ENCODE measurements at regions not wholly inside any gene's neighbourhood (a gene's known extent, or its start where the extent isn't known, plus 50 kb on each side); places are given as distances from the start of the nearest gene placed in this dataset.

DNA sequence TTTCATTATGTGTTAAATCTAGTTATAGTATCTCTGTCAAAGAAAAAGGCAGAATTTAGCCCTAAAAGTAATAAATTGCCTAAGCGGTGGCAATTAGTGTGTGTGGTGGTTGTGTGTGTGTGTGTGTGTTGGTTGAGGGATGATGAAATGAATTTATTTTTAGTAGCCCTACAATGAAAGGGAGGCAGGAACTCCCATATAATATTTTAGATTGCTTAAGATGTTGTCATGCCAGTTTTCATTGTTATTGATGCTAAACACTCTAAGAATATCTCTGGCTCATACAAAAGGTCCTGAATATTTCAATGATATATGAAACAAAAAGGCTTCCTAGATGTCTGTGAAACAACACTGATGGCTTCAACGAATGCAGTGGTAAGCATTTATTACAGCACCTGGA is 140.6 kb upstream of the TBC1D5 start (continued):
- TF ChIP-seq, protein P1, sequence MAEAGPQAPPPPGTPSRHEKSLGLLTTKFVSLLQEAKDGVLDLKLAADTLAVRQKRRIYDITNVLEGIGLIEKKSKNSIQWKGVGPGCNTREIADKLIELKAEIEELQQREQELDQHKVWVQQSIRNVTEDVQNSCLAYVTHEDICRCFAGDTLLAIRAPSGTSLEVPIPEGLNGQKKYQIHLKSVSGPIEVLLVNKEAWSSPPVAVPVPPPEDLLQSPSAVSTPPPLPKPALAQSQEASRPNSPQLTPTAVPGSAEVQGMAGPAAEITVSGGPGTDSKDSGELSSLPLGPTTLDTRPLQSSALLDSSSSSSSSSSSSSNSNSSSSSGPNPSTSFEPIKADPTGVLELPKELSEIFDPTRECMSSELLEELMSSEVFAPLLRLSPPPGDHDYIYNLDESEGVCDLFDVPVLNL (CRISPR knock-in tag; IDR thresholded peaks at IDR 0.05; ENCODE audit: borderline replicate concordance, low read depth), result no peak

DNA sequence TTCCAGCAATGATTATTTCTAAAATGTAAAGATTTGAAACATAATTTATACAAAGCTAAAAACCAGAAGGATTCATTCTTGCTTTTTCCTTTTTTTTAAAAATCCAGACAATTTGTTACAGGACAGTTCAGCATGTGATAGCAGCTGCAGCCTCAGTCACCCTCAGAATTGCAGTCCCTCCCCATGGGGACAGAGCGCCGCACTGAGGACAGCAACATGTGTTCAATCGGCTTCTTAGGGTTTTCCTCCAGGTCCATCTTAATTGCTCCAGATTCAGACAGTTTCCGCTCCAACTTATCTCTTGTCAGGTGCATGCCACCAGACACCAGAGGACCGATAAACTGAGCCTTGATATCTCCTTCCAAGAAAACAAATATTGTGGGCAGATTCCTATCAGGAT is 134.9 kb upstream of the TBC1D5 start:
- no peak for ATAC-seq
- CTCF ChIA-PET, result interaction anchor here (1.1 kb wide), 1 partner anchor 36 kb away, joined by 3 read pairs; no protein-coding TSS in a partner anchor
- H3K36me3 Mint-ChIP-seq, result no peaks in the 10 kb centered on the region
- no peak overlapping the region for H3K27ac Mint-ChIP-seq
- peaks cover 10% of the 10 kb centered on the region; the same call in 1 of the 2 replicates for H3K4me1 Mint-ChIP-seq
- TF ChIP-seq ZNF317 (CRISPR knock-in tag; IDR thresholded peaks at IDR 0.05; ENCODE audit: borderline replicate concordance, low read depth) (no peak), TCF7 (CRISPR knock-in tag; IDR thresholded peaks at IDR 0.05; ENCODE audit: low read depth) (no peak), SOX15 (CRISPR knock-in tag; IDR thresholded peaks at IDR 0.05) (no peak), ZNF396 (CRISPR knock-in tag; IDR thresholded peaks at IDR 0.05; ENCODE audit: borderline replicate concordance) (no peak), ZNF671 (CRISPR knock-in tag; IDR thresholded peaks at IDR 0.05) (no peak), CREM (CRISPR knock-in tag; IDR thresholded peaks at IDR 0.05) (no peak), RELA (CRISPR knock-in tag; IDR thresholded peaks at IDR 0.05; ENCODE audit: borderline replicate concordance) (no peak), JUN (CRISPR knock-in tag; IDR thresholded peaks at IDR 0.05) (no peak), HMGA2 (CRISPR knock-in tag; IDR thresholded peaks at IDR 0.05) (no peak), TP53 (CRISPR knock-in tag; IDR thresholded peaks at IDR 0.05) (no peak), PRRX2 (CRISPR knock-in tag; IDR thresholded peaks at IDR 0.05) (no peak), NR2C2 (CRISPR knock-in tag; IDR thresholded peaks at IDR 0.05) (no peak), KAT7 (CRISPR knock-in tag; IDR thresholded peaks at IDR 0.05; ENCODE audit: borderline replicate concordance) (no peak), ZNF416 (CRISPR knock-in tag; IDR thresholded peaks at IDR 0.05) (no peak)
- TF ChIP-seq, protein P2, sequence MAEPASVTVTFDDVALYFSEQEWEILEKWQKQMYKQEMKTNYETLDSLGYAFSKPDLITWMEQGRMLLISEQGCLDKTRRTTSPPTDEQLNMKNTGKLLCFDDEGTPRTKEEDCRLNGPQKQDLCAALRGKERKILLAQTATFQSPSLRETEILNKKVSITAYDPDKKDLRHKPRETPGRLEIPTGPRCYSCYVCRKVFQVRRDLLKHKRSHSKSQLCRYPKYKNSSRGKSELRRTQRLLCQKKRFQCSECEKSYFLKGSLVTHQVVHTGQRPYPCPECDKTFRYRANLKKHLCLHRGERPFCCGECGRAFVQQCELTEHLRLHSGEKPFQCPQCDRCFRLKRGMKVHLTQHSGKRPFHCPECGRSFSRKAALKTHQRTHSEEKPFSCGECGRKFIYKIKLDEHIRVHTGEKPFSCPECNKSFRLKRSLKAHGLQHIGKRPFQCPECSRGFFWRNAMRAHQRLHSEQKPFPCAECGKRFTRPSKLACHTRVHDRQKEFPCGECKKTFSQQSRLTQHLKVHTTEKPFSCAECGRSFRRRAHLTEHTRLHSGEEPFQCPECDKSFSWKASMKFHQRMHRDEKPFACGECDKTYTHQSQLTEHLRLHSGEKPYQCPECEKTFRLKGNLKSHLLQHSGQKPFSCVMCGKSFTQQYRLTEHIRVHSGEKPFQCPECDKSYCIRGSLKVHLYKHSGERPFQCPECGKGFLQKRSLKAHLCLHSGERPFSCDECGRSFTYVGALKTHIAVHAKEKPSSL (CRISPR knock-in tag; conservative IDR thresholded peaks at IDR 0.05), result no peak
- TF ChIP-seq, protein P3, sequence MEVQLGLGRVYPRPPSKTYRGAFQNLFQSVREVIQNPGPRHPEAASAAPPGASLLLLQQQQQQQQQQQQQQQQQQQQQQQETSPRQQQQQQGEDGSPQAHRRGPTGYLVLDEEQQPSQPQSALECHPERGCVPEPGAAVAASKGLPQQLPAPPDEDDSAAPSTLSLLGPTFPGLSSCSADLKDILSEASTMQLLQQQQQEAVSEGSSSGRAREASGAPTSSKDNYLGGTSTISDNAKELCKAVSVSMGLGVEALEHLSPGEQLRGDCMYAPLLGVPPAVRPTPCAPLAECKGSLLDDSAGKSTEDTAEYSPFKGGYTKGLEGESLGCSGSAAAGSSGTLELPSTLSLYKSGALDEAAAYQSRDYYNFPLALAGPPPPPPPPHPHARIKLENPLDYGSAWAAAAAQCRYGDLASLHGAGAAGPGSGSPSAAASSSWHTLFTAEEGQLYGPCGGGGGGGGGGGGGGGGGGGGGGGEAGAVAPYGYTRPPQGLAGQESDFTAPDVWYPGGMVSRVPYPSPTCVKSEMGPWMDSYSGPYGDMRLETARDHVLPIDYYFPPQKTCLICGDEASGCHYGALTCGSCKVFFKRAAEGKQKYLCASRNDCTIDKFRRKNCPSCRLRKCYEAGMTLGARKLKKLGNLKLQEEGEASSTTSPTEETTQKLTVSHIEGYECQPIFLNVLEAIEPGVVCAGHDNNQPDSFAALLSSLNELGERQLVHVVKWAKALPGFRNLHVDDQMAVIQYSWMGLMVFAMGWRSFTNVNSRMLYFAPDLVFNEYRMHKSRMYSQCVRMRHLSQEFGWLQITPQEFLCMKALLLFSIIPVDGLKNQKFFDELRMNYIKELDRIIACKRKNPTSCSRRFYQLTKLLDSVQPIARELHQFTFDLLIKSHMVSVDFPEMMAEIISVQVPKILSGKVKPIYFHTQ (CRISPR knock-in tag; IDR thresholded peaks at IDR 0.05), result no peak
- TF ChIP-seq, protein P4, sequence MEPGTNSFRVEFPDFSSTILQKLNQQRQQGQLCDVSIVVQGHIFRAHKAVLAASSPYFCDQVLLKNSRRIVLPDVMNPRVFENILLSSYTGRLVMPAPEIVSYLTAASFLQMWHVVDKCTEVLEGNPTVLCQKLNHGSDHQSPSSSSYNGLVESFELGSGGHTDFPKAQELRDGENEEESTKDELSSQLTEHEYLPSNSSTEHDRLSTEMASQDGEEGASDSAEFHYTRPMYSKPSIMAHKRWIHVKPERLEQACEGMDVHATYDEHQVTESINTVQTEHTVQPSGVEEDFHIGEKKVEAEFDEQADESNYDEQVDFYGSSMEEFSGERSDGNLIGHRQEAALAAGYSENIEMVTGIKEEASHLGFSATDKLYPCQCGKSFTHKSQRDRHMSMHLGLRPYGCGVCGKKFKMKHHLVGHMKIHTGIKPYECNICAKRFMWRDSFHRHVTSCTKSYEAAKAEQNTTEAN (CRISPR knock-in tag; IDR thresholded peaks at IDR 0.05), result no peak
- TF ChIP-seq, protein P5, sequence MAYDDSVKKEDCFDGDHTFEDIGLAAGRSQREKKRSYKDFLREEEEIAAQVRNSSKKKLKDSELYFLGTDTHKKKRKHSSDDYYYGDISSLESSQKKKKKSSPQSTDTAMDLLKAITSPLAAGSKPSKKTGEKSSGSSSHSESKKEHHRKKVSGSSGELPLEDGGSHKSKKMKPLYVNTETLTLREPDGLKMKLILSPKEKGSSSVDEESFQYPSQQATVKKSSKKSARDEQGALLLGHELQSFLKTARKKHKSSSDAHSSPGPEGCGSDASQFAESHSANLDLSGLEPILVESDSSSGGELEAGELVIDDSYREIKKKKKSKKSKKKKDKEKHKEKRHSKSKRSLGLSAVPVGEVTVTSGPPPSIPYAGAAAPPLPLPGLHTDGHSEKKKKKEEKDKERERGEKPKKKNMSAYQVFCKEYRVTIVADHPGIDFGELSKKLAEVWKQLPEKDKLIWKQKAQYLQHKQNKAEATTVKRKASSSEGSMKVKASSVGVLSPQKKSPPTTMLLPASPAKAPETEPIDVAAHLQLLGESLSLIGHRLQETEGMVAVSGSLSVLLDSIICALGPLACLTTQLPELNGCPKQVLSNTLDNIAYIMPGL (CRISPR knock-in tag; IDR thresholded peaks at IDR 0.05), result no peak
- TF ChIP-seq, protein P6, sequence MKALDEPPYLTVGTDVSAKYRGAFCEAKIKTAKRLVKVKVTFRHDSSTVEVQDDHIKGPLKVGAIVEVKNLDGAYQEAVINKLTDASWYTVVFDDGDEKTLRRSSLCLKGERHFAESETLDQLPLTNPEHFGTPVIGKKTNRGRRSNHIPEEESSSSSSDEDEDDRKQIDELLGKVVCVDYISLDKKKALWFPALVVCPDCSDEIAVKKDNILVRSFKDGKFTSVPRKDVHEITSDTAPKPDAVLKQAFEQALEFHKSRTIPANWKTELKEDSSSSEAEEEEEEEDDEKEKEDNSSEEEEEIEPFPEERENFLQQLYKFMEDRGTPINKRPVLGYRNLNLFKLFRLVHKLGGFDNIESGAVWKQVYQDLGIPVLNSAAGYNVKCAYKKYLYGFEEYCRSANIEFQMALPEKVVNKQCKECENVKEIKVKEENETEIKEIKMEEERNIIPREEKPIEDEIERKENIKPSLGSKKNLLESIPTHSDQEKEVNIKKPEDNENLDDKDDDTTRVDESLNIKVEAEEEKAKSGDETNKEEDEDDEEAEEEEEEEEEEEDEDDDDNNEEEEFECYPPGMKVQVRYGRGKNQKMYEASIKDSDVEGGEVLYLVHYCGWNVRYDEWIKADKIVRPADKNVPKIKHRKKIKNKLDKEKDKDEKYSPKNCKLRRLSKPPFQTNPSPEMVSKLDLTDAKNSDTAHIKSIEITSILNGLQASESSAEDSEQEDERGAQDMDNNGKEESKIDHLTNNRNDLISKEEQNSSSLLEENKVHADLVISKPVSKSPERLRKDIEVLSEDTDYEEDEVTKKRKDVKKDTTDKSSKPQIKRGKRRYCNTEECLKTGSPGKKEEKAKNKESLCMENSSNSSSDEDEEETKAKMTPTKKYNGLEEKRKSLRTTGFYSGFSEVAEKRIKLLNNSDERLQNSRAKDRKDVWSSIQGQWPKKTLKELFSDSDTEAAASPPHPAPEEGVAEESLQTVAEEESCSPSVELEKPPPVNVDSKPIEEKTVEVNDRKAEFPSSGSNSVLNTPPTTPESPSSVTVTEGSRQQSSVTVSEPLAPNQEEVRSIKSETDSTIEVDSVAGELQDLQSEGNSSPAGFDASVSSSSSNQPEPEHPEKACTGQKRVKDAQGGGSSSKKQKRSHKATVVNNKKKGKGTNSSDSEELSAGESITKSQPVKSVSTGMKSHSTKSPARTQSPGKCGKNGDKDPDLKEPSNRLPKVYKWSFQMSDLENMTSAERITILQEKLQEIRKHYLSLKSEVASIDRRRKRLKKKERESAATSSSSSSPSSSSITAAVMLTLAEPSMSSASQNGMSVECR (CRISPR knock-in tag; IDR thresholded peaks at IDR 0.05; ENCODE audit: borderline replicate concordance), result no peak
- H3K9me3 Mint-ChIP-seq, result no peaks in the 10 kb centered on the region
- POLR2A ChIA-PET, result no interaction called here
- no peaks in the 10 kb centered on the region for H3K27me3 Mint-ChIP-seq (ENCODE audit: low read depth)
- DNase-seq (ENCODE audit: low spot score), result no peak
- no peak overlapping the region for H3K4me3 Mint-ChIP-seq

Measured in WTC11 (cell line).